HUES64 (cell line): ENCODE measurements at regions not wholly inside any gene's neighbourhood (a gene's known extent, or its start where the extent isn't known, plus 50 kb on each side); places are given as distances from the start of the nearest gene placed in this dataset.

Source experiments
- H3K27ac ChIP-seq: 2 replicates; pipeline ENCODE4 v1.7.0; 2013; ENCODE audit warnings: low read depth, low read length, inconsistent platforms
- H3K27me3 ChIP-seq: 2 replicates; pipeline ENCODE4 v1.6.1; 2013; ENCODE audit warnings: mild to moderate bottlenecking, low read length; ENCODE audit not compliant: insufficient read depth
- H3K36me3 ChIP-seq: 2 replicates; pipeline ENCODE4 v1.6.1; 2013; ENCODE audit warnings: mild to moderate bottlenecking, low read length; ENCODE audit not compliant: insufficient read depth
- H3K4me1 ChIP-seq: 2 replicates; pipeline ENCODE4 v1.6.1; 2013; ENCODE audit warnings: mild to moderate bottlenecking, low read length, moderate library complexity; ENCODE audit not compliant: insufficient read depth
- H3K4me3 ChIP-seq: 2 replicates; pipeline ENCODE4 v1.5.1; 2013; ENCODE audit warnings: mild to moderate bottlenecking, low read length, moderate library complexity
- H3K9ac ChIP-seq: 2 replicates; pipeline ENCODE4 v1.6.1; 2013; ENCODE audit warnings: mild to moderate bottlenecking, low read depth, low read length
- H3K9me3 ChIP-seq: 2 replicates; pipeline ENCODE4 v1.6.1; 2013; ENCODE audit warnings: low read depth, low read length; ENCODE audit not compliant: insufficient read depth
- WGBS: fragments of 150-250, 120-280 bp; methylation state at CpG from one replicate; pipeline ENCODE4 v1.1.7; 2013; ENCODE audit warnings: missing lambda C conversion rate; 5-methylcytosine and 5-hydroxymethylcytosine counted together

GRCh38 chr18:1993866-1994265, 577.4 kb downstream of the METTL4 start:
- H3K9ac ChIP-seq, result no peak overlapping the region
- H3K4me1 ChIP-seq, result no peaks in the 10 kb centered on the region
- no peak overlapping the region for H3K4me3 ChIP-seq
- H3K9me3 ChIP-seq, result no peaks in the 10 kb centered on the region
- WGBS, result 98% methylated on average over 3 of the region's 3 CpGs
- H3K27ac ChIP-seq, result no peak overlapping the region
- no peaks in the 10 kb centered on the region for H3K36me3 ChIP-seq
- H3K27me3 ChIP-seq, result no peaks in the 10 kb centered on the region

- Histone ChIP-seq H3K27ac (no peak overlapping the region), H3K4me3 (no peak overlapping the region), H3K27me3 (no peaks in the 10 kb centered on the region), H3K4me1 (no peaks in the 10 kb centered on the region; the same call in 1 of the 2 replicates), H3K9ac (no peak overlapping the region), H3K36me3 (no peaks in the 10 kb centered on the region), H3K9me3 (no peaks in the 10 kb centered on the region)
- WGBS, result 83% methylated on average over 2 of the region's 2 CpGs
These were observed 576.8 kb downstream of the METTL4 start for GRCh38 chr18:1994471-1994870.

- 91% methylated on average over 1 of the region's 1 CpG for WGBS
- Histone ChIP-seq H3K27me3 (no peaks in the 10 kb centered on the region), H3K27ac (no peak overlapping the region), H3K36me3 (no peaks in the 10 kb centered on the region), H3K9me3 (no peaks in the 10 kb centered on the region), H3K4me3 (no peak overlapping the region), H3K9ac (no peak overlapping the region), H3K4me1 (peaks cover under 1% of the 10 kb centered on the region; the same call in 1 of the 2 replicates)
These were observed 576.2 kb downstream of the METTL4 start for GRCh38 chr18:1995041-1995612.

- no peaks in the 10 kb centered on the region for H3K27me3 ChIP-seq
- no peaks in the 10 kb centered on the region for H3K36me3 ChIP-seq
These were observed 573.2 kb downstream of the METTL4 start for GRCh38 chr18:1998121-1998520.

GRCh38 chr18:1999387-1999786, 571.9 kb downstream of the METTL4 start:
- no peak overlapping the region for H3K27ac ChIP-seq
- H3K27me3 ChIP-seq, result no peaks in the 10 kb centered on the region
- H3K9me3 ChIP-seq, result no peaks in the 10 kb centered on the region
- peaks cover 28% of the 10 kb centered on the region for H3K4me1 ChIP-seq
- WGBS, result 92% methylated on average over 3 of the region's 3 CpGs
- no peaks in the 10 kb centered on the region for H3K36me3 ChIP-seq
- no peak overlapping the region for H3K9ac ChIP-seq
- no peak overlapping the region for H3K4me3 ChIP-seq

More at GRCh38 chr18:1998121-1998520, 573.2 kb downstream of the METTL4 start:
- no peak overlapping the region for H3K9ac ChIP-seq
- H3K4me1 ChIP-seq, result peaks cover 23% of the 10 kb centered on the region
- no peaks in the 10 kb centered on the region for H3K9me3 ChIP-seq
- no peak overlapping the region for H3K4me3 ChIP-seq
- no peak overlapping the region for H3K27ac ChIP-seq
- 93% methylated on average over 2 of the region's 2 CpGs for WGBS

GRCh38 chr18:2002151-2002550, 569.2 kb downstream of the METTL4 start:
- no peak overlapping the region for H3K4me3 ChIP-seq
- peak overlapping the region; percentile 44; the same call in 1 of the 2 replicates for H3K9ac ChIP-seq
- no peaks in the 10 kb centered on the region for H3K9me3 ChIP-seq
- H3K4me1 ChIP-seq, result peaks cover 28% of the 10 kb centered on the region
- H3K27me3 ChIP-seq, result no peaks in the 10 kb centered on the region
- H3K36me3 ChIP-seq, result no peaks in the 10 kb centered on the region
- peak overlapping the region; percentile 81 for H3K27ac ChIP-seq
- WGBS, result 81% methylated on average over 2 of the region's 2 CpGs

- no peaks in the 10 kb centered on the region for H3K27me3 ChIP-seq
These were observed 568.7 kb downstream of the METTL4 start for GRCh38 chr18:2002604-2003003.

GRCh38 chr18:2009942-2010697, 561.2 kb downstream of the METTL4 start:
- Histone ChIP-seq H3K4me1 (no peaks in the 10 kb centered on the region), H3K36me3 (no peaks in the 10 kb centered on the region), H3K9me3 (no peaks in the 10 kb centered on the region), H3K9ac (no peak overlapping the region), H3K27me3 (no peaks in the 10 kb centered on the region), H3K27ac (no peak overlapping the region), H3K4me3 (no peak overlapping the region)
- 100% methylated on average over 1 of the region's 2 CpGs for WGBS

More at GRCh38 chr18:2002604-2003003, 568.7 kb downstream of the METTL4 start:
- Histone ChIP-seq H3K9ac (peak overlapping the region; percentile 44; the same call in 1 of the 2 replicates), H3K9me3 (no peaks in the 10 kb centered on the region), H3K4me3 (no peak overlapping the region), H3K27ac (peak overlapping the region; percentile 81), H3K36me3 (no peaks in the 10 kb centered on the region), H3K4me1 (peaks cover 28% of the 10 kb centered on the region)
- WGBS, result 84% methylated on average over 7 of the region's 7 CpGs

GRCh38 chr18:2027016-2027415, 544.3 kb downstream of the METTL4 start:
- Histone ChIP-seq H3K9me3 (no peaks in the 10 kb centered on the region), H3K36me3 (no peaks in the 10 kb centered on the region), H3K4me1 (peaks cover 14% of the 10 kb centered on the region), H3K27me3 (no peaks in the 10 kb centered on the region), H3K4me3 (no peak overlapping the region), H3K9ac (no peak overlapping the region), H3K27ac (no peak overlapping the region)
- 80% methylated on average over 1 of the region's 2 CpGs for WGBS

- H3K9ac ChIP-seq, result no peak overlapping the region
- no peaks in the 10 kb centered on the region for H3K9me3 ChIP-seq
These were observed 543.5 kb downstream of the METTL4 start for GRCh38 chr18:2027756-2028155.

GRCh38 chr18:2028986-2029385, 542.3 kb downstream of the METTL4 start:
- H3K4me1 ChIP-seq, result no peaks in the 10 kb centered on the region
- no peaks in the 10 kb centered on the region for H3K9me3 ChIP-seq
- H3K27ac ChIP-seq, result no peak overlapping the region
- WGBS, result 56% methylated on average over 3 of the region's 3 CpGs
- no peaks in the 10 kb centered on the region for H3K27me3 ChIP-seq
- no peak overlapping the region for H3K4me3 ChIP-seq
- H3K36me3 ChIP-seq, result no peaks in the 10 kb centered on the region
- H3K9ac ChIP-seq, result no peak overlapping the region

More at GRCh38 chr18:2027756-2028155, 543.5 kb downstream of the METTL4 start:
- Histone ChIP-seq H3K4me1 (peaks cover 10% of the 10 kb centered on the region), H3K4me3 (no peak overlapping the region), H3K36me3 (no peaks in the 10 kb centered on the region), H3K27me3 (no peaks in the 10 kb centered on the region), H3K27ac (no peak overlapping the region)
